ENCODE measurements at regions not wholly inside any gene's neighbourhood (a gene's known extent, or its start where the extent isn't known, plus 50 kb on each side); places are given as distances from the start of the nearest gene placed in this dataset.
"Not testable (repeated sequence)": the region's sequence is repeated elsewhere in the genome, so short reads cannot be mapped to it uniquely, and the experiment has no call there.

DNA sequence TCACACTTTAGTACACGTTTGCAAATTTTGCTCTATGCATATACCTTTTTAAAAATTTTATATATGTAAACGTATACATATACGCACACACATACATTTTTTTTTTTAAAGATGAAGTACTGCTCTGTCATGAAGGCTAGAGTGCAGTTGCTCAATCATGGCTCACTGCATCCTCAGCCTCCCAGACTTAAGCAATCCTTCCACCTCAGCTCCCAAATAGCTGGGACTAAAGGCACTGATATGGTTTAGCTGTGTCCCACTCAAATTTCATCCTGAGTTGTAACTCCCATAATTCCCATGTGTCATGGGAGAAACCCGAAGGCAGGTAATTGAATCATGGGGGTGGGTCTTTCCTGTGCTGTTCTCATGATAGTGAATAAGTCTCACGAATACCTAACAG, 220.8 kb upstream of the CAND1 start:
- CTCF ChIA-PET, result no interaction called here
- FAIRE-seq, result no peak
- POLR2A ChIA-PET, result no interaction called here

DNA sequence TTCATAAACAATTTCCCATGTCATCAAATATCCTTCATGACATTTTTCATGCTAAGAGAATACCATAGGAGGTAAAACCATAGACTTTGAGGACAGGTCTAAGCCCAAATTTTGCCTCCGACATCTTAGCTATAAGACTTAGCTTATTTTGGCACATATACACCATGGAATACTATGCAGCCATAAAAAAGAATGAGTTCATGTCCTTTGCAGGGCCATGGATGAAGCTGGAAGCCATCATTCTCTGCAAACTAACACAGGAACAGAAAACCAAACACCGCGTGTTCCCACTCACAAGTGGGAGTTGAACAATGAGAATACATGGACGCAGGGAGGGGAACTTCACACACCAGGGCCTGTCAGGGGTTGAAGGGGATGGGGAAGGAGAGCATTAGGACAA, 220.0 kb upstream of the CAND1 start:
- POLR2A ChIA-PET; CTCF ChIA-PET; H3K4me1 ChIP-seq (ENCODE audit: control insufficient read depth, extremely low read depth, insufficient read depth, low read length): not testable (repeated sequence)

More for the DNA sequence above, 220.8 kb upstream of the CAND1 start:
- Histone ChIP-seq H2AFZ (ENCODE audit: low read depth, low read length) (no peak overlapping the region), H4K20me1 (replicated peaks; ENCODE audit: control insufficient read depth, extremely low read depth, insufficient read depth, low read length) (no peaks in the 10 kb centered on the region), H3K4me3 (replicated peaks in 1 of 3; ENCODE audit: insufficient read depth in 1 of 3, low read depth in 1 of 3, low read length in 3 of 3) (no peak overlapping the region), H3K4me1 (ENCODE audit: control insufficient read depth, extremely low read depth, insufficient read depth, low read length) (no peaks in the 10 kb centered on the region), H3K27me3 (ENCODE audit: control insufficient read depth in 2 of 2, insufficient read depth in 2 of 2, low read length in 2 of 2) (no peaks in the 10 kb centered on the region), H3K9me1 (replicated peaks; ENCODE audit: control insufficient read depth, extremely low read depth, insufficient read depth, low read length) (no peaks in the 10 kb centered on the region), H3K4me2 (ENCODE audit: insufficient read depth, low read length) (no peak overlapping the region), H3K27ac (ENCODE audit: insufficient read depth, low read depth, low read length) (no peak overlapping the region), H3K79me2 (ENCODE audit: control insufficient read depth, insufficient read depth, low read length) (no peaks in the 10 kb centered on the region), H3K9me3 (replicated peaks; ENCODE audit: control insufficient read depth, insufficient read depth, low read length) (no peaks in the 10 kb centered on the region), H3K9ac (replicated peaks; ENCODE audit: extremely low read depth, insufficient read depth, low read length) (no peak overlapping the region), H3K36me3 (ENCODE audit: control insufficient read depth in 2 of 2, extremely low read depth in 1 of 2, insufficient read depth in 2 of 2, low read length in 2 of 2) (no peaks in the 10 kb centered on the region)
- BruUV-seq (replicated peaks), result no TSS peak
- TF ChIP-seq EZH2 (IDR thresholded peaks at IDR 0.05; ENCODE audit: borderline replicate concordance, low read depth, low read length, severe bottlenecking) (no peak), JUN (IDR thresholded peaks at IDR 0.05; ENCODE audit: borderline replicate concordance, insufficient read depth, insufficient read length, low read depth) (no peak), POLR2A (IDR thresholded peaks at IDR 0.05; ENCODE audit: low read depth, low read length) (no peak), MYC (IDR thresholded peaks at IDR 0.05; ENCODE audit: low read depth, low read length) (no peak), GATA2 (IDR thresholded peaks at IDR 0.05; ENCODE audit: insufficient read depth, insufficient read length, low read depth, low read length) (no peak), POLR2AphosphoS5 (IDR thresholded peaks at IDR 0.05; ENCODE audit: insufficient read depth, low read depth, low read length) (no peak), FOS (IDR thresholded peaks at IDR 0.05; ENCODE audit: borderline replicate concordance, insufficient read depth, low read length) (no peak)
- TF ChIP-seq, protein P1, sequence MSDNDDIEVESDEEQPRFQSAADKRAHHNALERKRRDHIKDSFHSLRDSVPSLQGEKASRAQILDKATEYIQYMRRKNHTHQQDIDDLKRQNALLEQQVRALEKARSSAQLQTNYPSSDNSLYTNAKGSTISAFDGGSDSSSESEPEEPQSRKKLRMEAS (IDR thresholded peaks at IDR 0.05; ENCODE audit: insufficient read depth, insufficient read length), result no peak
- TF ChIP-seq, protein P2, sequence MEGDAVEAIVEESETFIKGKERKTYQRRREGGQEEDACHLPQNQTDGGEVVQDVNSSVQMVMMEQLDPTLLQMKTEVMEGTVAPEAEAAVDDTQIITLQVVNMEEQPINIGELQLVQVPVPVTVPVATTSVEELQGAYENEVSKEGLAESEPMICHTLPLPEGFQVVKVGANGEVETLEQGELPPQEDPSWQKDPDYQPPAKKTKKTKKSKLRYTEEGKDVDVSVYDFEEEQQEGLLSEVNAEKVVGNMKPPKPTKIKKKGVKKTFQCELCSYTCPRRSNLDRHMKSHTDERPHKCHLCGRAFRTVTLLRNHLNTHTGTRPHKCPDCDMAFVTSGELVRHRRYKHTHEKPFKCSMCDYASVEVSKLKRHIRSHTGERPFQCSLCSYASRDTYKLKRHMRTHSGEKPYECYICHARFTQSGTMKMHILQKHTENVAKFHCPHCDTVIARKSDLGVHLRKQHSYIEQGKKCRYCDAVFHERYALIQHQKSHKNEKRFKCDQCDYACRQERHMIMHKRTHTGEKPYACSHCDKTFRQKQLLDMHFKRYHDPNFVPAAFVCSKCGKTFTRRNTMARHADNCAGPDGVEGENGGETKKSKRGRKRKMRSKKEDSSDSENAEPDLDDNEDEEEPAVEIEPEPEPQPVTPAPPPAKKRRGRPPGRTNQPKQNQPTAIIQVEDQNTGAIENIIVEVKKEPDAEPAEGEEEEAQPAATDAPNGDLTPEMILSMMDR (IDR thresholded peaks at IDR 0.05; ENCODE audit: extremely low read depth in 1 of 2, insufficient read depth in 1 of 2, low read depth in 1 of 2, low read length in 2 of 2), result no peak
- dilution Hi-C loops (cut with MboI; ENCODE audit: extremely low pct_ligation_motif_present, low sequenced_read_pairs), result no loop called here
- no peak for DNase-seq (ENCODE audit: low read depth, low spot score)
- intact Hi-C loops (cut with micrococcal nuclease), result no loop called here

More for the DNA sequence above, 220.0 kb upstream of the CAND1 start:
- H4K20me1 ChIP-seq (replicated peaks; ENCODE audit: control insufficient read depth, extremely low read depth, insufficient read depth, low read length); H3K4me2 ChIP-seq (ENCODE audit: insufficient read depth, low read length); intact Hi-C loops (cut with micrococcal nuclease); H3K36me3 ChIP-seq (ENCODE audit: control insufficient read depth in 2 of 2, extremely low read depth in 1 of 2, insufficient read depth in 2 of 2, low read length in 2 of 2); FAIRE-seq; H3K9ac ChIP-seq (replicated peaks; ENCODE audit: extremely low read depth, insufficient read depth, low read length); DNase-seq (ENCODE audit: low read depth, low spot score); H2AFZ ChIP-seq (ENCODE audit: low read depth, low read length); H3K9me3 ChIP-seq (replicated peaks; ENCODE audit: control insufficient read depth, insufficient read depth, low read length); H3K27me3 ChIP-seq (ENCODE audit: control insufficient read depth in 2 of 2, insufficient read depth in 2 of 2, low read length in 2 of 2); H3K27ac ChIP-seq (ENCODE audit: insufficient read depth, low read depth, low read length); H3K79me2 ChIP-seq (ENCODE audit: control insufficient read depth, insufficient read depth, low read length); H3K9me1 ChIP-seq (replicated peaks; ENCODE audit: control insufficient read depth, extremely low read depth, insufficient read depth, low read length); BruUV-seq (replicated peaks); H3K4me3 ChIP-seq (replicated peaks in 1 of 3; ENCODE audit: insufficient read depth in 1 of 3, low read depth in 1 of 3, low read length in 3 of 3); dilution Hi-C loops (cut with MboI; ENCODE audit: extremely low pct_ligation_motif_present, low sequenced_read_pairs): not testable (repeated sequence)
